ENCODE measurements at regions not wholly inside any gene's neighbourhood (a gene's known extent, or its start where the extent isn't known, plus 50 kb on each side); places are given as distances from the start of the nearest gene placed in this dataset.

DNA sequence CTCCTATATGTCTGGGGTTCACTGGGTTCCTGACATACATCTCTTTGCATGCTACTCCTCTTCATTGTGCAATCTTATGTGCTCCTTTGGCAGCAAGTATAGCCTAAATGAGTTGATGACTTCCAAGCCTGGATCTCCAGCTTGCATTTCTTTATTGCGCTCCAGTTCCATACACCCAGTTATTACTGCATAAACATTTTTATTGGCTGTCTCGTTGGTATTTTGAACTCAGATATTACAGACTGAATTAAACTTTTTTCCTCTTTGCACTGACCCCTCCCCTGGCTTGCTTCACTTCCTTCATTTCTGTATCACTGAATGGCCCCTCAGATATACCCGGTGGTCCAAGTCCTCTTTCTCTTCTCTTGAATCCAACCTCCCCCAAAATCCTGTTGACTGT, 219.2 kb downstream of the MC4R start:
- H3K36me3 ChIP-seq (ENCODE audit: insufficient read depth, low read length), result no peaks in the 10 kb centered on the region
- H3K4me1 ChIP-seq (ENCODE audit: insufficient read depth, low read length), result peaks cover 12% of the 10 kb centered on the region
- H3K9ac ChIP-seq (ENCODE audit: low read depth, low read length), result no peak overlapping the region
- DNase-seq (no peak), ATAC-seq (ENCODE audit: insufficient read depth, low read depth) (no peak)
- no peaks in the 10 kb centered on the region for H3K79me2 ChIP-seq (ENCODE audit: insufficient read depth, low read length)
- no peak overlapping the region for H2AFZ ChIP-seq (ENCODE audit: low read depth, low read length)
- TF ChIP-seq, protein P1, sequence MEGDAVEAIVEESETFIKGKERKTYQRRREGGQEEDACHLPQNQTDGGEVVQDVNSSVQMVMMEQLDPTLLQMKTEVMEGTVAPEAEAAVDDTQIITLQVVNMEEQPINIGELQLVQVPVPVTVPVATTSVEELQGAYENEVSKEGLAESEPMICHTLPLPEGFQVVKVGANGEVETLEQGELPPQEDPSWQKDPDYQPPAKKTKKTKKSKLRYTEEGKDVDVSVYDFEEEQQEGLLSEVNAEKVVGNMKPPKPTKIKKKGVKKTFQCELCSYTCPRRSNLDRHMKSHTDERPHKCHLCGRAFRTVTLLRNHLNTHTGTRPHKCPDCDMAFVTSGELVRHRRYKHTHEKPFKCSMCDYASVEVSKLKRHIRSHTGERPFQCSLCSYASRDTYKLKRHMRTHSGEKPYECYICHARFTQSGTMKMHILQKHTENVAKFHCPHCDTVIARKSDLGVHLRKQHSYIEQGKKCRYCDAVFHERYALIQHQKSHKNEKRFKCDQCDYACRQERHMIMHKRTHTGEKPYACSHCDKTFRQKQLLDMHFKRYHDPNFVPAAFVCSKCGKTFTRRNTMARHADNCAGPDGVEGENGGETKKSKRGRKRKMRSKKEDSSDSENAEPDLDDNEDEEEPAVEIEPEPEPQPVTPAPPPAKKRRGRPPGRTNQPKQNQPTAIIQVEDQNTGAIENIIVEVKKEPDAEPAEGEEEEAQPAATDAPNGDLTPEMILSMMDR (IDR thresholded peaks at IDR 0.05; ENCODE audit: borderline replicate concordance, extremely low read depth, low read length, poor library complexity, severe bottlenecking), result no peak
- no peaks in the 10 kb centered on the region for H4K20me1 ChIP-seq (ENCODE audit: insufficient read depth, low read length)
- no peaks in the 10 kb centered on the region for H3K9me3 ChIP-seq (ENCODE audit: insufficient read depth, low read length, severe bottlenecking)
- H3K27ac ChIP-seq (ENCODE audit: low read length), result no peak overlapping the region
- no peak overlapping the region for H3K4me3 ChIP-seq (ENCODE audit: low read depth in 1 of 2, low read length in 2 of 2)
- H3K27me3 ChIP-seq (ENCODE audit: insufficient read depth, low read length, poor library complexity), result no peaks in the 10 kb centered on the region
- no peak overlapping the region for H3K4me2 ChIP-seq (ENCODE audit: insufficient read depth, low read length)

GRCh38 chr18:60149316-60149715, 223.3 kb downstream of the MC4R start:
- Histone ChIP-seq H3K27me3 (ENCODE audit: insufficient read depth, low read length, poor library complexity) (no peaks in the 10 kb centered on the region), H3K4me3 (ENCODE audit: low read depth in 1 of 2, low read length in 2 of 2) (no peak overlapping the region), H3K9ac (ENCODE audit: low read depth, low read length) (no peak overlapping the region), H4K20me1 (ENCODE audit: insufficient read depth, low read length) (no peaks in the 10 kb centered on the region), H3K4me2 (ENCODE audit: insufficient read depth, low read length) (no peak overlapping the region), H3K27ac (ENCODE audit: low read length) (peak overlapping the region; percentile 94), H3K36me3 (ENCODE audit: insufficient read depth, low read length) (no peaks in the 10 kb centered on the region), H2AFZ (ENCODE audit: low read depth, low read length) (peak overlapping the region; percentile 64; the same call in 1 of the 2 replicates), H3K4me1 (ENCODE audit: insufficient read depth, low read length) (peaks cover 52% of the 10 kb centered on the region), H3K9me3 (ENCODE audit: insufficient read depth, low read length, severe bottlenecking) (no peaks in the 10 kb centered on the region), H3K79me2 (ENCODE audit: insufficient read depth, low read length) (no peaks in the 10 kb centered on the region)
- DNase-seq (no peak), ATAC-seq (ENCODE audit: insufficient read depth, low read depth) (no peak)
- no peak for TF ChIP-seq EZH2 (IDR thresholded peaks at IDR 0.05; ENCODE audit: borderline replicate concordance, low read depth, low read length, severe bottlenecking)
- TF ChIP-seq, protein P1 (IDR thresholded peaks at IDR 0.05; ENCODE audit: borderline replicate concordance, extremely low read depth, low read length, poor library complexity, severe bottlenecking), result no peak

DNA sequence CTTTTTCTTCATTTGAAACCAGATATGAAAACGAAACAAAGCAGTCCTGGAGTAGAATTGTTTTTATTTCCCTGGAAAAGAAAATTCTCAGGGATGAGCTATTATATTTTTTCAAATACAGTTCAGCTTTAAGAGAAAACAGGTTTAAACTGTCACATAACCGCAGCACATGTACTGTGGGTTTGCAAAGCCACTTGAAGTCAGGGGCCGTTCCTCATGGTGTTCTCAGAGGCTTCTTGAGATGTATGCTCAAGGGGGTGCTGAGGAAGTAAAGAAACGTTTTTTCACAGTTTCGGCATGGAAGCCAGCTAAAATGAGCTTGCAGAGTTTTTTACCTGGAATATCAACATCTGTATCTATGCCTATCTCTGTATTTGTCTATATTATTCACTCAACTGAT, 225.3 kb downstream of the MC4R start:
- Histone ChIP-seq H3K36me3 (ENCODE audit: insufficient read depth, low read length) (no peaks in the 10 kb centered on the region), H4K20me1 (ENCODE audit: insufficient read depth, low read length) (no peaks in the 10 kb centered on the region), H3K27ac (ENCODE audit: low read length) (peak overlapping the region; percentile 94), H3K4me1 (ENCODE audit: insufficient read depth, low read length) (peaks cover 61% of the 10 kb centered on the region), H3K79me2 (ENCODE audit: insufficient read depth, low read length) (no peaks in the 10 kb centered on the region), H3K27me3 (ENCODE audit: insufficient read depth, low read length, poor library complexity) (no peaks in the 10 kb centered on the region), H2AFZ (ENCODE audit: low read depth, low read length) (no peak overlapping the region), H3K9me3 (ENCODE audit: insufficient read depth, low read length, severe bottlenecking) (no peaks in the 10 kb centered on the region), H3K4me3 (ENCODE audit: low read depth in 1 of 2, low read length in 2 of 2) (peak overlapping the region in 1 of 2 experiments; percentile 2; a peak in 1 of 4 replicates), H3K4me2 (ENCODE audit: insufficient read depth, low read length) (peak overlapping the region; percentile 40), H3K9ac (ENCODE audit: low read depth, low read length) (peak overlapping the region; percentile 52)
- TF ChIP-seq, protein P1 (IDR thresholded peaks at IDR 0.05; ENCODE audit: borderline replicate concordance, extremely low read depth, low read length, poor library complexity, severe bottlenecking), result peak; percentile 28
- TF ChIP-seq EZH2 (IDR thresholded peaks at IDR 0.05; ENCODE audit: borderline replicate concordance, low read depth, low read length, severe bottlenecking), result no peak
- DNase-seq (peak; percentile 86), ATAC-seq (ENCODE audit: insufficient read depth, low read depth) (peak; percentile 86)

Measured in DND-41 (cell line).